HG03039 (cell line): ENCODE measurements at regions not wholly inside any gene's neighbourhood (a gene's known extent, or its start where the extent isn't known, plus 50 kb on each side); places are given as distances from the start of the nearest gene placed in this dataset.
"Not testable (repeated sequence)": the region's sequence is repeated elsewhere in the genome, so short reads cannot be mapped to it uniquely, and the experiment has no call there.

Source experiments
- ATAC-seq: cut with Tn5 transposase; IDR thresholded peaks from one replicate; pipeline ENCODE4 v1.9.1; 2021; ENCODE audit warnings: mild to moderate bottlenecking, moderate library complexity; ENCODE audit not compliant: unreplicated experiment

DNA sequence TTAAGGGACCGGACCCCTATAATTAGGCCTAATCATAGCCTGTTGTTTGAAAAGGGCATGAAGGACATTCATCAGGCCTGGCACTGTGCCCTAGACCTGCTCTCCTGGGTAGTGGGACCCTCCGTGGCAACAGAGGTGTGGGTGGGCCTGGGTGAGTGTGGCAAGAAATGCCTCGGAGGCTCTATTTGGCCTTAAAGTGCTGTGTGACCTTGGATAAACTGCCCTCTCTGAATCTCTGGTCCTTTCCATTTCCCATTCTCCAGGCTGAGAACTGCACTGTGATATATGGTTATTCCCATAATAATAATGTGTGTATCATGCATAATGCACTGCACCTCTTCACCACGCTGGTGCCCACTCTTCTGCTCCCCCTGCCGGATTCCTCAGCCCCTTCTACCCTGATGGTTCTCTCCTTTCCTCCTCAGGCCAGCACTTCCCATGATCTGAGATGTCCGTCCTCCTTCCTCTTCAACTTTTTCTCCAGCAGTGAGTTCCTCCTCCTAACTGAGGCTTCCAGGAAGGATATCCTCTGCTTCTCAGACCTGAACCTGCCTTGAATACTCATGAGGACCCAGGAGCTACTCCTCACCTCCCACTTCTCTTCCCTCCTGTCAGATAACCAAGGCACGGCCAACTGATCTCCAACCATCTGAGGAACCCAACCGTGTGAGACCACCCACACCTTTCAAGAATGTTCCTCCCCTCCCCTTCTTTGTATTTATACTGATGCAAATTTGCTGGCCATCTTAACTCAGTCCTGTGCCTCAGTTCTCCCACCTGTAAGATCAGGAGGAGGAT, 111.0 kb upstream of the PZP start:
- no peak for ATAC-seq

DNA sequence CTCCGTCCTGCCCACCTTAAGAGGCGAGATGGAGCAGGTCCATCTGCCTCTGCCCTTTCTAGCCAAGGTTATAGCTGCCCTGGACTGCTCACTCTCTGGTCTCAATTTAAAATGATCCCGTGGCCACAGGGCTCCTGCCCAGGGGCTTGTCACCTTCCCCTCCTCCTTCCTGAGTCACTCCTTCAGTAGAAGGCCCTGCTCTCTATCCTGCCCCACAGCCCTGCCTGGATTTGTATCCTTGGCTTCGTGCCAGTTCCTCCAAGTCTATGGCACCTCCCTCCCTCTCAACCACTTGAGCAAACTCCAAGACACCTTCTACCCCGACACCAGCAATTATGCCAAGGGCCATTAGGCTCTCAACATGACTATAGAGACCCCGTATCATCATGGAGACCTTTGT, 105.3 kb upstream of the PZP start:
- not testable (repeated sequence) for ATAC-seq

- not testable (repeated sequence) for ATAC-seq
Observed at GRCh38 chr12:9312406-9313392, 104.5 kb upstream of the PZP start.

GRCh38 chr12:9311454-9311853, 103.3 kb upstream of the PZP start:
- not testable (repeated sequence) for ATAC-seq

- not testable (repeated sequence) for ATAC-seq
Observed at GRCh38 chr12:9310645-9311044, 102.5 kb upstream of the PZP start.

- not testable (repeated sequence) for ATAC-seq
Observed at GRCh38 chr12:9309749-9310148, 101.6 kb upstream of the PZP start.

GRCh38 chr12:9308745-9309144, 100.5 kb upstream of the PZP start:
- ATAC-seq, result not testable (repeated sequence)

- ATAC-seq, result not testable (repeated sequence)
Observed at GRCh38 chr12:9308163-9308562, 100.0 kb upstream of the PZP start.

GRCh38 chr12:9307255-9307654, 99.1 kb upstream of the PZP start:
- not testable (repeated sequence) for ATAC-seq

- not testable (repeated sequence) for ATAC-seq
Observed at GRCh38 chr12:9306004-9306403, 97.8 kb upstream of the PZP start.

DNA sequence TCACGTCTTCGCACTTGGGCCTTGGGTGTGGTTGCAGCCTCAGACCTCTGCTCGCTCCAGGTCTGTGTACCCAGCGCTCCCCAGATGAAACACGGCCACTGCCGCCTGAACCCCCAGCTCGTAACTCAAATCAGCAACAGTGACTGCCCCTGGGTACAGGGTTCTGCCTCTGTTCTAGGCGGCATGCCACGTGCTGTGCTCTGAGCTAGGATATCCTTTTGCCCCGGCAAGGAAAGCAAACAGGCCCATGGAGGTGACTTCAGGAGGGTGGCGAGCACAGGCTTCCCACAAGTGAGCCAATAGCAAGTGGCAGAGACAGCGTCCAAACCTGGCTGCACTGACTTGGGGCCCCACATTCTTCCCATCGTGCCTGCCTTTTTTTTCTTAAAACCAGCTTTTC, 96.3 kb upstream of the PZP start:
- ATAC-seq, result not testable (repeated sequence)

DNA sequence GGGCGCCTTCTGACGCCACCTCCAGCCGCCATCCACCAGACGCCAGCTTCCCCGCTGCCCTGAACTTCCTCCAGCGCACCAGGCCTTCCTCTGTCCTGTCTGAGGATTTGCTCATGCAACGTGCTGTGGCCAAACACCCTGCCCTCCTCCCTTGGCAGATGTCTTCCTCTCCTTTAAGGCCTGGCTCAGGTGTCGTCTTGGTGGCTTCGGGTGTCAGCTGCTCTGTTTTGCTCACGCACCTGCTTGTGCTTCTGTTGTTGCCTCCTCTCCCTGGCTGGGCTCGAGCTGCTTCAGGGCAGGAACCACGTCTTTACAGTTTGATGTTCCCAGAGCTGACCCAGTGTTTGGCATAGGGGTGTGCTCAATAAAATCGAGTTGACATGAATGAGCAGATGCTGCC, 87.7 kb upstream of the PZP start:
- not testable (repeated sequence) for ATAC-seq

- not testable (repeated sequence) for ATAC-seq
Observed at GRCh38 chr12:9294072-9294620, 86.0 kb upstream of the PZP start.

DNA sequence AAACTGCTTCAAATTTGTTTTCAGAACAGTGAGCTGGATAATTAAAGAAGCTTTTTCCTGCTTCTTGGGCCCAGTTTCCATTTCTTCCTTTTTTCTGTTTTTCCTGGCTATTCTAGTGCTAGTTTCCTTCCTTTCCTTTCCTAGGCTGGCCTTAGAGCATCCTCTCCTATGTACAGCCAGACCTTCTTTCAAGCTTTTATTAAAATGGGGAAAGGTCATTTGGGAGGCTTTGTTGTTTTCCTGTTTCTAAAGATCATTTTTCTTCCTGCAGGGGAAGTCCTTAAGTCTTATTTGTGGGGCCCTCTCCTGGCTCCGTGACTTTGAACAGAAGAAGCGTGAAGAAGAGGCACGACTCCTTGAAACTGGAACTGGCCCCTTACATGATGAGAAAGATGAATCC, 85.2 kb upstream of the PZP start:
- not testable (repeated sequence) for ATAC-seq

DNA sequence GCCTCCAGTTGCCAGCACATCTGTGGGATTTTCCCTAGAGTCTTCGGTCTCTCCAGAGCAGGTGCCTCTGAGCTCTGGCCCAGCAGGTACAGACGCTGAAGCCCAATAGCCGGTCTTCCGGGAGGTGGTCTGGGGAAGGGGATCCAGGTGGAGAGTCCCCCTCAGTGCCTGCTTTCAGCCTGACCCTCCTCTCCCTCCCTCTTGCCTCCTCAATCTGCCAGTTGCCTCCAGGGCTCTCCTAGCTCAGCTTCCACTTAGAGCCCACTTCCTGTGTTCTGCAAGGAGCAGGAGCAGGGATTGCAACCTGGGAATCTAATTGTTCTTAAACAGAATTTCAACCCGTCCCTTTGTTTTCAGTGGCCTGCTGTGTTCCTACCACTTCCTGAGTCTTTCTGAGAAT, 81.8 kb upstream of the PZP start:
- ATAC-seq, result not testable (repeated sequence)

DNA sequence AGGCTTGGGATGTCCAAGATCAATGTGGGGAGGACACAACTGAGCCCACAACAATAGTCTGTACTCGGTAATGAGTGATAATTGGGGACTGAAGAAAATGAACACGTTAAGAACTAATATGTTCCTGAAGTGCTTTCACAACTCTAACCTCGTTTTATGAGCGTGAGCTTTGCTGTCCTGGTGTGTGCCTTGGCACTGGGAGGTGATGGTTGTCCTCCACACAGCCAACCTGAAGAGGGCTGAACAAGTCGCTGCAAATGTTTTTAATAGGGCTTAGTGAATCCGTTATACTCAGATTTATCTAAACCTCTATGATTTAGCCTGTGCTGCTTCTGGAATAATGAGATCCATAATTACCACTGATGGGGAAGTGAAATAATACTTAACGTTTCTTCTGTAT, 76.5 kb upstream of the PZP start:
- not testable (repeated sequence) for ATAC-seq

GRCh38 chr12:9284197-9284596, 76.0 kb upstream of the PZP start:
- ATAC-seq, result not testable (repeated sequence)

- ATAC-seq, result not testable (repeated sequence)
Observed at GRCh38 chr12:9283346-9284095, 75.3 kb upstream of the PZP start.

DNA sequence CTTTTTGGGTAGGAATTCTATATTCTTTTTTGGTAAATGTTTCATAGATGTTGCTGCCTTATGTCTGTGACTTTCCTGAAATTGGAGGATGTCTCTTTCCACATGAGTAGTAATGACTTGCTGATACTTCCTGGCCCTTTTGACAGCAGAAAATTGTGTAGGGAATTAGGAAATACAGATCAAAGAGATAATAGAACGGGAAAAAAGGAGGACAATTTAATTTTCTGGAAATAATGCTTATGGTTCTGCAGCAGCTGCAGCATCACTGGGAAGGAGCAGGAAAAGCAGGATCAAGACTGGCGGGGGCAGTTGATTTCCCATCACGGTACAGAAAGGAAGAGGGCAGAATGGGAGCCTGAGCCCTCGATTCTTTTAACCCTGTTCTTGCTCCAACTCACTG, 68.8 kb upstream of the PZP start:
- ATAC-seq, result no peak

- no peak for ATAC-seq
Observed at GRCh38 chr12:9273276-9273675, 65.1 kb upstream of the PZP start.

- ATAC-seq, result no peak
Observed at GRCh38 chr12:9271875-9272274, 63.7 kb upstream of the PZP start.
